Epithelial cell of esophagus (primary cell): ENCODE measurements at regions not wholly inside any gene's neighbourhood (a gene's known extent, or its start where the extent isn't known, plus 50 kb on each side); places are given as distances from the start of the nearest gene placed in this dataset.
A peak's percentile ranks its signal among the peaks of the same experiment; 100 is the strongest.

Experiments used
- DNase-seq: peaks from one replicate; pipeline ENCODE4 v3.0.0; 2010; ENCODE audit warnings: low read depth
- H3K4me3 ChIP-seq: 2 replicates; pipeline ENCODE4 v1.5.1; 2011; ENCODE audit warnings: mild to moderate bottlenecking, low read length, control low read depth
- TF ChIP-seq, protein P1 (sequence below): IDR thresholded peaks from 2 replicates; pipeline ENCODE4 v1.5.1; 2011; ENCODE audit warnings: low read depth, mild to moderate bottlenecking, low read length, control low read depth, inconsistent platforms; ENCODE audit not compliant: insufficient read depth; ENCODE audit errors: missing control alignments

DNA sequence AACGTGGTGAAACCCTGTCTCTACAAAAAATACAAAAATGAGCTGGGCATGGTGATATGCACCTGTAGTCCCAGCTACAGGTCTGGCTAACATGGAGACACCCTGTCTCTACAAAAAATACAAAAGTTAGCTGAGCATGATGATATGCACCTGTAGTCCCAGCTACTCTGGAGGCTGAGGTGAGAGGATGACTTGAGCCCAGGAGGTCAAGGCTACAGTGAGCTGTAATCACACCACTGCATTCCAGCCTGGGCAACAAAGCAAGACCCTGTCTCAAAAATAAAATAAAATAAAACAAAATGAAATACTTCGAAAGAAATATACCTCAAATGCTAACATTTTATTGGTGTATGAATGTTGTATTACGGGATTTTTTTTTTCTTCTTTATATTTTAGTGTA is 107.6 kb upstream of the EGLN3 start:
- TF ChIP-seq, protein P1, sequence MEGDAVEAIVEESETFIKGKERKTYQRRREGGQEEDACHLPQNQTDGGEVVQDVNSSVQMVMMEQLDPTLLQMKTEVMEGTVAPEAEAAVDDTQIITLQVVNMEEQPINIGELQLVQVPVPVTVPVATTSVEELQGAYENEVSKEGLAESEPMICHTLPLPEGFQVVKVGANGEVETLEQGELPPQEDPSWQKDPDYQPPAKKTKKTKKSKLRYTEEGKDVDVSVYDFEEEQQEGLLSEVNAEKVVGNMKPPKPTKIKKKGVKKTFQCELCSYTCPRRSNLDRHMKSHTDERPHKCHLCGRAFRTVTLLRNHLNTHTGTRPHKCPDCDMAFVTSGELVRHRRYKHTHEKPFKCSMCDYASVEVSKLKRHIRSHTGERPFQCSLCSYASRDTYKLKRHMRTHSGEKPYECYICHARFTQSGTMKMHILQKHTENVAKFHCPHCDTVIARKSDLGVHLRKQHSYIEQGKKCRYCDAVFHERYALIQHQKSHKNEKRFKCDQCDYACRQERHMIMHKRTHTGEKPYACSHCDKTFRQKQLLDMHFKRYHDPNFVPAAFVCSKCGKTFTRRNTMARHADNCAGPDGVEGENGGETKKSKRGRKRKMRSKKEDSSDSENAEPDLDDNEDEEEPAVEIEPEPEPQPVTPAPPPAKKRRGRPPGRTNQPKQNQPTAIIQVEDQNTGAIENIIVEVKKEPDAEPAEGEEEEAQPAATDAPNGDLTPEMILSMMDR = no peak
- no peak for DNase-seq
- no peak overlapping the region for H3K4me3 ChIP-seq

DNA sequence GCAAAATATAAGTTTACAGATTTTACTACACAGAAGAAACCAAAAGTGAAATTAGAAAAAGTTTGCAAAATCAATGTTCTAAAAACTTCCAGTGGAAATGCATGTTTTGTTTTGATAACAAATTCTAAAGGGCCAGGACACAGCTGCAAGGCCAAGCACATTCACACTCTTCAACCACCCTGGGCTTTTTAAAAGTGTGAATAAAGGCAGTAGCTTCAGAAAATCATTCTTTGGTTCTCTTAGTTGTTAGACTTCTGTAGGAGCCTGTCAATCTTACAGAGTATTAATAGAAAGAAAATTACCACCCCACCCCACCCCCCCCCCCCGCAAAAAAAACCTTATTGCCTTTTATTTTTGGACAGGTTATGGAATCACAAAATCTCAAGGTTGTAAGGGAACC is 105.2 kb upstream of the EGLN3 start:
- no peak overlapping the region for H3K4me3 ChIP-seq
- no peak for DNase-seq
- TF ChIP-seq, protein P1 = no peak

DNA sequence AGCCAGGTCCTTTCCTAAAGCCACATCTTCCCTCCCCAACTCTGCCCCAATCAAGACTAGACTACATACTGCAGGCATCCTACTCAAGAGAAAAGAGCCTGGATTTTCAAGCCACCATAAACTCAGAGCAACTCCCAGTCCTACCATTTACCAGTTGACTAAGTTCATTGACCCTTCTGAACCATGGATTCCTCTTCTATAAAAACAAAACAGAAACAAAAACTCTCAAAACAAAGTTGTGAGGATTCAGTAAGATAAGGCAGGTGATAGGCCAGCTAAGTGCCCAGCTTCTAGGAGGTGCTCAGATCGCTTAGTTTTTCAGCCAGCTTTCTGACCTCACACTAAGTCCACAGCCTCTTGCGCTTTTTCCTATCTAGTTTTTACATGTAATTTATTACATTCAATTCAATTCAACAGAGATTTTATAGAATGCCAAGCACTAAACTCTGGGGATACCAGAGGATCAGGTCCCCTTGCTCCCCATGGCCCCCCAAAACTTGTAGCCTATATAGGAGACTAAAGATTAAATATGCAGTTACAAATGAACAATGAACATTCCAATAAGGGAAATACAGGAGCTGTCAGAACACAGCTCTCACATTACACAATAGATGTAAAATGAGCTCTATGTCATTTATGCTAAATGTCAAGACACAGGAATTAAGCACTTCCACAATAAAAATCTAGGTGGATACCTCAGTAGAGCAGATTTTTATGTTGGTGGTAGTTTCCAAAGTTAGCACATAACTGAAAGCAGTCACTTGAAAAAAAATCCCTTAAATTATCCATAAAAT is 104.5 kb upstream of the EGLN3 start:
- H3K4me3 ChIP-seq = no peak overlapping the region
- no peak for DNase-seq
- TF ChIP-seq, protein P1 = no peak

GRCh38 chr14:34053666-34054065 is 102.8 kb upstream of the EGLN3 start:
- DNase-seq = no peak
- H3K4me3 ChIP-seq = no peak overlapping the region

GRCh38 chr14:34052658-34053014 is 101.8 kb upstream of the EGLN3 start:
- DNase-seq = peak; percentile 66
- TF ChIP-seq, protein P1 = no peak
- no peak overlapping the region for H3K4me3 ChIP-seq

More at GRCh38 chr14:34053666-34054065, 102.8 kb upstream of the EGLN3 start:
- TF ChIP-seq, protein P1 = no peak

GRCh38 chr14:34051966-34052657 is 101.2 kb upstream of the EGLN3 start:
- peak; percentile 96 for DNase-seq
- TF ChIP-seq, protein P1 = no peak
- H3K4me3 ChIP-seq = no peak overlapping the region
